ENCODE measurements at regions not wholly inside any gene's neighbourhood (a gene's known extent, or its start where the extent isn't known, plus 50 kb on each side); places are given as distances from the start of the nearest gene placed in this dataset.

DNA sequence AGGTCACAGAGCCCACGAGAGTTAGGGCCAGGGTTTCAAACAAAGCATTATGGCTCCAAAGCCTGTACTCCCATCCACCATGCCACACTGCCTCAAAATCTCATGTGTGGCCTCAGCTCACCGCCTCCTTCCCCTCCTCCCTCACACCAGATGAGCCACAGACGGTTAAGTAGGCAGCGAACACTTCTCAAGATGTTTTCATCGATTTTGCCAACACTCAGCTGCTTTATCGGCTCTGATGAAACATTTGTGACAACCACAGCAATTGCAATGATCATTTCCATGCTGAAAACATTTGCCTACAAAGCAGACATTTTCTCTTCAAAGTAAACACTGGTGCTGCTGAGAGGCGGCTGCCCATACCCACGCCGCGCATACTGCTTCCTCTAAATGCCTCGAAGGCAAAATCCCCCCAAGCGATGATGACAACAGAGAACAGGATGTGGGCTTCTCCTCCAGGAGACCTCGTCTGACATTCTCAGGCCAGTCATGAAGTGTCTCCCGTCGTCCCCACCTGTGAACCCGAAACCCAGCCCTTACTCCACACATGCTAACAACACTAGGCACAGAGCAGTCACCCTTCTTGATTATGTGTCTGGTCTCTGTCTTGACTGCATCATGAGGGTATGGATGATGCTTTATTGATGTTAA, 599.2 kb downstream of the SOX6 start:
- no peak overlapping the region for H3K4me3 ChIP-seq (ENCODE audit: low read length)
- no peak for TF ChIP-seq CTCF (IDR thresholded peaks at IDR 0.05; ENCODE audit: insufficient read depth, low read depth, low read length, missing control alignments)
- no peak for DNase-seq (ENCODE audit: low read depth)

- no peak for DNase-seq (ENCODE audit: low read depth)
- no peak overlapping the region for H3K4me3 ChIP-seq (ENCODE audit: low read length)
- TF ChIP-seq CTCF (IDR thresholded peaks at IDR 0.05; ENCODE audit: insufficient read depth, low read depth, low read length, missing control alignments) = no peak
These were observed 597.4 kb downstream of the SOX6 start for GRCh38 chr11:15758857-15759465.

GRCh38 chr11:15761235-15761634, 595.1 kb downstream of the SOX6 start:
- no peak for DNase-seq (ENCODE audit: low read depth)
- no peak for TF ChIP-seq CTCF (IDR thresholded peaks at IDR 0.05; ENCODE audit: insufficient read depth, low read depth, low read length, missing control alignments)
- H3K4me3 ChIP-seq (ENCODE audit: low read length) = no peak overlapping the region

DNA sequence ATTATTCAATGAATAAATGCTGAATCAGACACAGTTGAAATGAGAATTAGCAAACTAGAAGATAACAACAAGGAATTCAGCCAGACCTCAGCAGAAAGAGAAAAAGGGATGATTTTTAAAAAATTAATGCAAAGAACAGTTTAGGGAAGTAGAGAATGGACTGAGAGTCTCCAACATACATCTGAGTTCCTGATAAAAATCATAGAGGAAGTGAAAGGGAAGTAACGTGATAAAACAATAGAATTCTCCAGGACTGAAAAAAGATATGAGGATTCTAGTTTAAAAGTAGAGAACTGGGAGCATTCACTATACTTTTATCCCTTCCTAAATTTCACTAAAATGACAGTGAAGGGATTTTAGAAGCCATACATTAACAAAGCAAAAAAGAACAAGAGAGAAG, 592.0 kb downstream of the SOX6 start:
- no peak for DNase-seq (ENCODE audit: low read depth)
- TF ChIP-seq CTCF (IDR thresholded peaks at IDR 0.05; ENCODE audit: insufficient read depth, low read depth, low read length, missing control alignments) = no peak

GRCh38 chr11:15764948-15765347, 591.4 kb downstream of the SOX6 start:
- DNase-seq (ENCODE audit: low read depth) = peak; percentile 90
- no peak for TF ChIP-seq CTCF (IDR thresholded peaks at IDR 0.05; ENCODE audit: insufficient read depth, low read depth, low read length, missing control alignments)
- H3K4me3 ChIP-seq (ENCODE audit: low read length) = no peak overlapping the region

More for the DNA sequence above, 592.0 kb downstream of the SOX6 start:
- H3K4me3 ChIP-seq (ENCODE audit: low read length) = no peak overlapping the region

DNA sequence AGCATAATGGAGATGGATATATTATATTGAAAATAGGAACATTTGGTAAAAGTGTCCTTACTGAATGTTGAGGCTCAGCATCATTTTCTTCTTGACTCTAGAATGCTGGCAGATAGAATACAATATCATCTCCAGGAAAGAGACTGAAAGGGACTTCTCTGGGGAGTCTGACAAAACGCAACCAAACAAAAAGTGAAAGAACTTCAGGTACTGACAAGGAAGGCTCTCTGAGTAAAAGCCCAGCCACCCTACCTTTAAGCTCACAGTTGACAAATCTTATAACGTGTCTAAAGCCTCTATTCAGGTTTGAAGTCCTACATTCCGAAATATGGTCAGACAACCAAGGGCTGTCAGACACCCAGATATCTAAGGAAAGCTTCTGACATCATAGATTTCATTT, 590.8 kb downstream of the SOX6 start:
- no peak overlapping the region for H3K4me3 ChIP-seq (ENCODE audit: low read length)
- no peak for DNase-seq (ENCODE audit: low read depth)
- no peak for TF ChIP-seq CTCF (IDR thresholded peaks at IDR 0.05; ENCODE audit: insufficient read depth, low read depth, low read length, missing control alignments)

DNA sequence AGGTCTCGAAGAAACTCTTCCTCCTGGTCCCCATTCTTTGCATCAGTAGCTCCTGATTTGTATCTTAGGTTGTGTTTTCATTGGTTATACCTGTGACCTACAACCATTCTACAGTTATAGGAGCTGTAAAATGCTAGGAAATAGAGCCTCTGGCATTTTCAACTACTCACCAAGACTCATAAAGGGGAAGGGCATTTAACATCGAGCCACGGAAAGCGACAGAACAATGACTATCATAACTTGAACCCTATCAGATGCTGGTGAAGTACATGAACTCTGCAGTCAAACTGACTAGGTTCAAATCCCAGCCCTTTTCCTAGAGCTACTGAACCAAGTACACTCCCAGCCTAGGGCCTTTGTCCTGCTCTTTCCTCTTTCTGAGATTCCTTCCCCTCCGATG, 588.0 kb downstream of the SOX6 start:
- DNase-seq (ENCODE audit: low read depth) = no peak
- TF ChIP-seq CTCF (IDR thresholded peaks at IDR 0.05; ENCODE audit: insufficient read depth, low read depth, low read length, missing control alignments) = no peak
- H3K4me3 ChIP-seq (ENCODE audit: low read length) = no peak overlapping the region

All from epithelial cell of esophagus (primary cell).